ENCODE measurements at regions not wholly inside any gene's neighbourhood (a gene's known extent, or its start where the extent isn't known, plus 50 kb on each side); places are given as distances from the start of the nearest gene placed in this dataset.

- no peak for DNase-seq
Observed at GRCh38 chr20:57112448-57112847, 154.0 kb downstream of the BMP7 start.

GRCh38 chr20:57114290-57115005 lies 152.0 kb downstream of the BMP7 start:
- DNase-seq: no peak

DNA sequence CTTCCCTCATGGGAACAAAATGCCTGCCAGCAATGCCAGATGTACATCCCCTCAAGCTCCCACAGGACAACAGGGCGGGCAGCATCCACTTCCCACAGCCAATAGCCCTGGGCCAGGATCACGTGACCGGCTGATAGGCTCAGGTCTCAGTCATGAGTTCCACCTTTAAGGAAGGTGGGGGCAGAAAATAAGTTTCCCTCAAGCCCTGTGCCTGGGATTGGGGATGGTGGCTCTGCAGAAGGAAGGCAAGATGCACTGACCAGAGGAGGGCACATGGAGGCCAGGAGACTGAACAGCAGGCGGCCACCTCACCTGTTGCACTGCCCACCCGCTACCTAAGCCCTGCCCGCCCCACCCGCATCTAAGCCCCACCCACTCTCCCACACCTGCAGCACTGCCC lies 149.1 kb downstream of the BMP7 start:
- no peak for DNase-seq

DNA sequence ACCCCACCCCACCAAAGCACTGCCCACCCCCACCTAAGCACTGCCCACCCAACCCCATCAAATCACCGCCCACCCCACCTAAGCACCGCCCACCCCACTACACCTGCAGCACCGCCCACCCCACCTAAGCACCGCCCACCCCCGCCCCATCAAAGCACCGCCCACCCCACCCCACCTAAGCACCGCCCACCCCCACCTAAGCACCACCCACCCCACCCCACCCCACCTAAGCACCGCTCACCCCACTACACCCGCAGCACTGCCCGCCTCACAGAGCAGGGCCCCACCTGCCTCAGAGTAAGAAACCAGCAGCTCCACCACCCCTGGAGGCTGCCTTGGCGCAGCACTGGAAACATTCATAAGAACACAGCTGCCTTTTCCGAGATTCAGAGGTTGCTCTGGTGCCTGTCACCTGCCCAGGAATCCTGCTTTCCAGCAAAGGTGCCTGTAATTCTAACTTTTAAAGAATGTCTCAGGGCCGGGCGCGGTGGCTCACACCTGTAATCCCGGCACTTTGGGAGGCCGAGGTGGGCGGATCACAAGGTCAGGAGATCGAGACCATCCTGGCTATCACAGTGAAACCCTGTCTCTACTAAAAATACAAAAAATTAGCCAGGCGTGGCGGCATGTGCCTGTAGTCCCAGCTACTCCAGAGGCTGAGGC lies 148.2 kb downstream of the BMP7 start:
- DNase-seq: no peak
